C4-2B (cell line): ENCODE measurements at regions not wholly inside any gene's neighbourhood (a gene's known extent, or its start where the extent isn't known, plus 50 kb on each side); places are given as distances from the start of the nearest gene placed in this dataset.

Experiments used
- ZFX ChIP-seq: fragments of 450-650 bp; IDR thresholded peaks from 2 replicates; pipeline ENCODE4 v1.6.1; 2017
- TF ChIP-seq, protein P1 (sequence below): fragments of 450-650 bp; conservative IDR thresholded peaks from 2 replicates; pipeline ENCODE4 v1.5.1; 2017; ENCODE audit warnings: mild to moderate bottlenecking

GRCh38 chr22:47355776-47356510, 593.5 kb downstream of the TBC1D22A start:
- TF ChIP-seq, protein P1, sequence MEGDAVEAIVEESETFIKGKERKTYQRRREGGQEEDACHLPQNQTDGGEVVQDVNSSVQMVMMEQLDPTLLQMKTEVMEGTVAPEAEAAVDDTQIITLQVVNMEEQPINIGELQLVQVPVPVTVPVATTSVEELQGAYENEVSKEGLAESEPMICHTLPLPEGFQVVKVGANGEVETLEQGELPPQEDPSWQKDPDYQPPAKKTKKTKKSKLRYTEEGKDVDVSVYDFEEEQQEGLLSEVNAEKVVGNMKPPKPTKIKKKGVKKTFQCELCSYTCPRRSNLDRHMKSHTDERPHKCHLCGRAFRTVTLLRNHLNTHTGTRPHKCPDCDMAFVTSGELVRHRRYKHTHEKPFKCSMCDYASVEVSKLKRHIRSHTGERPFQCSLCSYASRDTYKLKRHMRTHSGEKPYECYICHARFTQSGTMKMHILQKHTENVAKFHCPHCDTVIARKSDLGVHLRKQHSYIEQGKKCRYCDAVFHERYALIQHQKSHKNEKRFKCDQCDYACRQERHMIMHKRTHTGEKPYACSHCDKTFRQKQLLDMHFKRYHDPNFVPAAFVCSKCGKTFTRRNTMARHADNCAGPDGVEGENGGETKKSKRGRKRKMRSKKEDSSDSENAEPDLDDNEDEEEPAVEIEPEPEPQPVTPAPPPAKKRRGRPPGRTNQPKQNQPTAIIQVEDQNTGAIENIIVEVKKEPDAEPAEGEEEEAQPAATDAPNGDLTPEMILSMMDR, result no peak
- TF ChIP-seq ZFX, result no peak
